ENCODE measurements at regions not wholly inside any gene's neighbourhood (a gene's known extent, or its start where the extent isn't known, plus 50 kb on each side); places are given as distances from the start of the nearest gene placed in this dataset.

GRCh38 chr10:3016016-3016415, 51.3 kb upstream of the PFKP start:
- DNase-seq (ENCODE audit: low spot score), result no peak

GRCh38 chr10:3014968-3015367, 52.4 kb upstream of the PFKP start:
- no peak for DNase-seq (ENCODE audit: low spot score)

GRCh38 chr10:3012223-3012622, 55.1 kb upstream of the PFKP start:
- DNase-seq (ENCODE audit: low spot score), result no peak

- DNase-seq (ENCODE audit: low spot score), result no peak
Observed at GRCh38 chr10:3010816-3011460, 56.4 kb upstream of the PFKP start.

DNA sequence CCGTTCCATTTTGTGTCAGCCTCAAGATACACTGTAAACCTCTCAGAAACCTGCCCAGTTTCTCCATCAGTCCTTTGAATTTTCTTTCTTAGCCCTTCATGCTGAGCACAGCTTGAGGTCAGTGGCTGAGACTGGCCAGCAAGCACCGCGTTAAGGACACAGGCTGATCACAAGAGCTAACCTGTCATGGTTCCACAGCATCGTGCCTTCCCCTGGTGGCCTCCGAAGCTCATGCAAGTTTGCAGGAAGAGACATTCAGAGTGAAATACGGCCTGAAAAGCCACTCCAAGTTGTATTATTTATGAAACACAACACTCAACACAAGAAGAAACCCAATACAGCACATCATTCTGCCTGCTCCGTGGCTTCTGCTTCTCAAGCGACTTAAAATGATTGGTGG, 57.0 kb upstream of the PFKP start:
- no peak for DNase-seq (ENCODE audit: low spot score)

- DNase-seq (ENCODE audit: low spot score), result no peak
Observed at GRCh38 chr10:3009341-3009740, 58.0 kb upstream of the PFKP start.

DNA sequence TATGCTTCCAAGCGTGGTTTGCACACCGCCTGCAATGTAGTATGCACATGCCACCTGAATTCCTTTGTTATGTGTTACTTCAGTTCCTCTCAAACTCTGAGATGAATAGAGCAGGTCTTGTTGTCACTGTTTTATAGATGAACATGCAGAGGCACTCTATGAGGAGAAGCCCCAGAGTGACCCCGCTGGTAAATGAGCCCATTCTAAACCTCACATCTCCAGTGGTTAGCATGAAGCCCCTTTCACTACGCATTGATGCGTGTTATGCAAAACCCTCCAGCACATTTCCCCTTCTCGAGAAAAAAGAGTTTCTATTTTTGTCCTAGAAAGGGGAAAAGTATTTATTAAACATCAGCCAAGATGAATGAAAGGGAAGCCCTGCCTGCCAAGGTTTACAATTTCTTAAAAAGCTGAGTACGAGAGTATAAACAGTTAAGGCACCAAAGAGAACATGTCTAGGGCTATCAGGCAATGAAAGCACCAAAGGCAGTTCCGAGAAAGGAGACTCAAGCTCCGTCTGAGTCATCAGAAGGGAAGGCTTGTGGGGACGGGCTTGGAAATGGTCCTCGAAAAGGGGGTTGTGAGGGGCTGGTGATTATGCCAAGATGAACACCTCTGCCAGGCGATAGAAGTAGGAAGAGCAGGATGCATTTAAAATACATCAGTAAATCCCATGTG, 58.7 kb upstream of the PFKP start:
- no peak for DNase-seq (ENCODE audit: low spot score)

DNA sequence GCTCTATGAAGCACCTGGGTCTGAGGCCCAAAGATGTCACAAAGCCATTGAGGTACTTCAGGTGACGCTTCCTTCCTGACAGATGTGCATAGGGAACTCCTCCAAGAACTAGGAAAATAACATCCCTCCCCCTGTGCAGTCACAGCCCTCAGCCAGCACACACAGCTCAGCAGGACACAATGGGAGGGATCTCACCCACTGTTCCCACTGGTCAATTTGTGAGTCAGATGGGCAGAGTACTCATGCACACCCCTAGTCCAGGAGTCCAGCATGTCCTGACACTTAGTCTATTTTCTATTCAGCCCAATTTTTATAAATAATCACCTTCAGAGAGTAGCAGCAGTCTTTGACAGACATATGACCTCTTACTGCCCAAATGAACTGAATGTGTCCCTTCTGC, 60.7 kb upstream of the PFKP start:
- DNase-seq (ENCODE audit: low spot score), result no peak

DNA sequence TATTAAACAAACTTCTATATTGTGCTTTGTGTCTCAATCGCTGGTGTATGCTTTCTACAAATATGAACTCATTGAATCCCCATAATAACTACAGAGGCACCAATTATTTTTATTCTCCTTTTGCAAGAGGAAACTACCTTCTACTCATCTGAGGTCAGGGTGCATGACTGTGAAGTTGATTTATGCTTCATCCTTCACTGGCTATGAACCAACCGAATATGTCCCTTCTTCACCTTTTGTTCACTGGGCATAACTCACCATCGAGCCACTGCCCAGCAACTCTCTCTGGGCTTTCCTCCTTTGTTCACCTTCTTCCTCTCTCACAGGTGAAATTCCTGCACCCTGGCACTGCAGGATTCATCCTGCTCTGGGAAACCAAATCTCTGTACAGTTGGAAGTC, 61.3 kb upstream of the PFKP start:
- DNase-seq (ENCODE audit: low spot score), result no peak

GRCh38 chr10:3002304-3002703, 65.0 kb upstream of the PFKP start:
- no peak for DNase-seq (ENCODE audit: low spot score)

- no peak for DNase-seq (ENCODE audit: low spot score)
Observed at GRCh38 chr10:3000048-3000447, 67.3 kb upstream of the PFKP start.

DNA sequence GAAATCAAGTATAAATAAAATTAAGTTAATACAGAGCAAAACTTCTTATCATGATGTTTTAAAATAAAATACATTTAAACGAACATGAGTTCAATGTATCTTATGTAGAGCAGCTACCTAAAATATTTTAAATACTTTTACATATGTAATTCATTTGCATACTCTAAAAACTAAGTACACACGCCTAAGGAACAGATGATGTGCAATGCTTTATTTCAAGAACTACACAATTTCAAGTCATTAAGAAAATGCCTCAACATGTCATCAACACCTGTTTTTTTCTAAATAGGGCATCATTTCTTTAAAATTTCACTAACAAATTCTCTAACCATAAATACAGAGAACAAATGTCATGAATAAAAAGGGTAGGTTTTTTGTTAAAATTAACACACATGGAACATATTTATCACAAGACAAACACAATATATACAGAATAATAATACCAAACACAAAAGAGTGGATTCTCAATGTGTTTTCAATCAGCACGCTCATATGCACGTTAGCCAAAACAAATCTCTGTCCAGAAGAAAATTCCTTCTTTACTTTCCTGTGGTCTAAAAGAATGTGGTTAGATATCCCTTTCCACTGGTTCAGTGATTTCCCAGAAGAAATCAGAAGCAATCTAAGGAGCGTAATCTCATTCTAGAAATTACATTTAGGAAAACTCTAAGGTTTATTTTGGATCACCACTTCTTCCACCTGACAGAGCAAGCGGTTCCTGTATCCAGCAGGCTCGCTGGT, 73.0 kb upstream of the PFKP start:
- no peak for DNase-seq (ENCODE audit: low spot score)

GRCh38 chr10:2993636-2994035, 73.7 kb upstream of the PFKP start:
- no peak for DNase-seq (ENCODE audit: low spot score)

- DNase-seq (ENCODE audit: low spot score), result peak; percentile 5
Observed at GRCh38 chr10:2992401-2993198, 74.7 kb upstream of the PFKP start.

DNA sequence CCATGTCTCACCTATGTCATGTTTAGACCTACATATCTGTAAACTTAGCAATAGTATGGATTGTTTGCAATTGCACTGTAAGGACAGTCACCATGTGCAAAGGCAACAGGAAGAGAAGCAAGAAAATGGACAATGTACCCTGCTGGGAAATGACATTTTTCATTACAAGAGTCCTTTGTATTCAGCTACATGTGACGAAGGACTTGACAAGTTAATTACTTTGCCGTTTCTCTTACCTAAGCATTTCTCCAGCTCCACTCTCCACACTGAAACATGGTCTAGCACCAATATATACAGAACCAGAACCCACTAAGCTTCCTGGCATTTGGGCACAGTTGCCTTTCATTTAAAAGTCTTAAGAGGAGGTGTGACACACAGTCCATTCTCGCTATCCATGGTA, 76.6 kb upstream of the PFKP start:
- no peak for DNase-seq (ENCODE audit: low spot score)

DNA sequence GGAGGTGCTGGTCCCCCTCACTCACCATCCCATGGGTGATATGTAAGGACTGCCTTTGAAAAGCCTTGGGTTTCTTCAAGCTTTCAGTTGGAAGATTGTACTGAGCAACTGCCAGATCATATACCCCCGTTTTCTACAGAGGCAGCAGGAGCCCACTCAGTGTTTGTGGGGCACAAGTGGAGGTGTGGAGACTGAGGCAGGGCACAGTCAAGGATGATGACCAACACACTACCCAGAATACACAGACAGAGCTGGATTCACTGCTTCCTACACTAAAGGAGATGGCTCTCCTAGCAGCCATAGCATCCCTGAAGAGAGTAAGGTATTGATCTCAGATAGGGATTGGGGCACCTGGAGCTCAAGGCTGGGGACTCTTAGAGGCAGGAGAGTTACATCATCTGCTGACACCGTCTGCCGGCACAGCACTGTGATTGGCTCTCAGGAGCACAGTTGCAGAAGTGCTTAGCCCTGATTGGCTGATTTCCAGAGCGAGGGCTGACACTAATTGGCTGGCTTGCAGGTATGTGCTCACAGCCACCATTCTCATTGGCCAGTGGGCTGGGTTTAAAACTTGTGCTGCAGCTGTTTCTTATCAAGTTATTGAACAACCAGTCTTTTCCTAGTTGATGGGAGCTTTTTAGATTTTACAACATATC, 77.9 kb upstream of the PFKP start:
- DNase-seq (ENCODE audit: low spot score), result no peak

DNA sequence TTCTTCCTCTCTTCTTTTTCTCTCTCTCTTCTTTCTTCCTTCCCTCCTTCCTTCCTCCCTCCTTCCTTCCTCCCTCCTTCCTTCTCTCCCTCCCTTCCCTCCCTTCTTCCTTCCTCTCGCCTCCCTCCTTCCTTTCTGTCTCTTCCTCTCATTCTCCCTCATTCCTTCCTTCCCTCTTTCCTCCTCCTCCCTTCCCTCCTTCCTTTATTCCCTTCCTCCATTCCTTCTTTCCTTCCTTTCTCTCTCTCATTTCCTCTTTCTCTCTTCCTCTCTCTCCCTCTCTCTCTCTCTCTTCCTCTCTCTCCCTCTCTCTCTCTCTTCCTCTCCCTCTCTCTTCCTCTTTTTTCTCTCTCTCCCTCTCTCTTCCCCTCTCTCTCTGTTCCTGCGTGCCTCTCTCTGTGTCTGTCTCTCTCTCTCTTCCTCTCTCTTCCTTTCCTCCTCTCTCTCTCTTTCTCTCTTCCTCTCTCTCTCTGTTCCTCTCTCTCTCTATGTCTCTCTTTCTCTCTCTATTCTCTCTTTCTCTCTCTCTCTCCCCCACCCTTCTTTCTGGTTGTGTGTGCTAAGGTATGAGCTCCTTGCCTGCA, 80.1 kb upstream of the PFKP start:
- no peak for DNase-seq (ENCODE audit: low spot score)

- DNase-seq (ENCODE audit: low spot score), result no peak
Observed at GRCh38 chr10:2986391-2986801, 81.0 kb upstream of the PFKP start.

GRCh38 chr10:2985729-2986232, 81.6 kb upstream of the PFKP start:
- no peak for DNase-seq (ENCODE audit: low spot score)

DNA sequence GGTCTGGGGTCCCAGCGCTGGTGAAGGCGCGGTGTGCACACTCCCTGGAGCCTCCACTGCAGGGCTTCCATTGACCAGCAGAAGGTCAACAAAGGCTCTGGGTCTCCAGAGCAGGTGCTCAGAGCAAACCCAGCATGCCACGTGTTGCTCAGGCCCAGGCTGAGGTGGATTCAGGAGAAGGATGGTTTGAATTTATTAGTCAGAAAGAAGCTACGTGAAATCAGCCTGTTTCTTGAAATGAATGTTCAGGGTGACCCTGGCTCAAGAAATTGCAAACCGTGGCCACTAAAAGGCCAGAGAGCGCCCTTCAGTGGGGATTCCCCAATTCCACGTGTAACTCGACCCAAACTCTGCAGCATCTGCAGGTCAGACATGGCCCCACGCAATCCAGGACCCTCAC, 82.7 kb upstream of the PFKP start:
- no peak for DNase-seq (ENCODE audit: low spot score)

GRCh38 chr10:2982146-2982545, 85.2 kb upstream of the PFKP start:
- DNase-seq (ENCODE audit: low spot score), result no peak
